NCI-H1417 (cell line): ENCODE measurements at regions not wholly inside any gene's neighbourhood (a gene's known extent, or its start where the extent isn't known, plus 50 kb on each side); places are given as distances from the start of the nearest gene placed in this dataset.

Experiments used
- DNase-seq, 3 experiments: peaks; one replicate each; lab custom pipeline; 2025; lab: John Stamatoyannopoulos, UW

GRCh38 chr1:209063767-209064659 is 519.5 kb upstream of the CAMK1G start:
- no peak for DNase-seq

GRCh38 chr1:209064850-209065706 is 518.4 kb upstream of the CAMK1G start:
- peak in 2 of 3 experiments; percentile 16 to 46 for DNase-seq

- DNase-seq, result no peak
Observed at GRCh38 chr1:209072481-209072880, 511.0 kb upstream of the CAMK1G start.

- no peak for DNase-seq
Observed at GRCh38 chr1:209073879-209074278, 509.6 kb upstream of the CAMK1G start.

GRCh38 chr1:209074575-209075250 is 508.8 kb upstream of the CAMK1G start:
- no peak for DNase-seq

GRCh38 chr1:209076688-209077087 is 506.8 kb upstream of the CAMK1G start:
- DNase-seq, result peak in 2 of 3 experiments; percentile 18 to 28

GRCh38 chr1:209080170-209080781 is 503.2 kb upstream of the CAMK1G start:
- DNase-seq, result no peak

- no peak for DNase-seq
Observed at GRCh38 chr1:209086486-209087192, 496.9 kb upstream of the CAMK1G start.

- no peak for DNase-seq
Observed at GRCh38 chr1:209094384-209094783, 489.1 kb upstream of the CAMK1G start.

- no peak for DNase-seq
Observed at GRCh38 chr1:209095627-209096595, 487.6 kb upstream of the CAMK1G start.

- DNase-seq, result no peak
Observed at GRCh38 chr1:209100460-209100859, 483.1 kb upstream of the CAMK1G start.

GRCh38 chr1:209101106-209101505 is 482.4 kb upstream of the CAMK1G start:
- DNase-seq, result no peak

GRCh38 chr1:209102120-209102519 is 481.4 kb upstream of the CAMK1G start:
- peak in 1 of 3 experiments; percentile 40 for DNase-seq

- peak in 1 of 3 experiments; percentile 52 for DNase-seq
Observed at GRCh38 chr1:209102531-209102930, 481.0 kb upstream of the CAMK1G start.

- peak in 1 of 3 experiments; percentile 63 for DNase-seq
Observed at GRCh38 chr1:209103092-209103491, 480.4 kb upstream of the CAMK1G start.

- DNase-seq, result peak in 1 of 3 experiments; percentile 8
Observed at GRCh38 chr1:209104646-209105045, 478.9 kb upstream of the CAMK1G start.

GRCh38 chr1:209105701-209106100 is 477.8 kb upstream of the CAMK1G start:
- no peak for DNase-seq

- DNase-seq, result peak in 2 of 3 experiments; percentile 36 to 72
Observed at GRCh38 chr1:209106237-209106741, 477.2 kb upstream of the CAMK1G start.

GRCh38 chr1:209106861-209107260 is 476.7 kb upstream of the CAMK1G start:
- no peak for DNase-seq

GRCh38 chr1:209107535-209107934 is 476.0 kb upstream of the CAMK1G start:
- no peak for DNase-seq
